WTC11 (cell line): ENCODE measurements at regions not wholly inside any gene's neighbourhood (a gene's known extent, or its start where the extent isn't known, plus 50 kb on each side); places are given as distances from the start of the nearest gene placed in this dataset.
A peak's percentile ranks its signal among the peaks of the same experiment; 100 is the strongest.

Source experiments
- ATAC-seq: fragments of 200-7000 bp; cut with Tn5 transposase; 2 replicates; pipeline ENCODE4 v1.10.0; 2021; ENCODE audit warnings: mild to moderate bottlenecking, moderate library complexity
- CTCF ChIA-PET: fragments of 300-600 bp; sonication (Branson Sonifier 250); formaldehyde crosslinking; loops from one replicate; lab custom pipeline; 2021; ENCODE audit warnings: antibody characterized with exemption; lab: Charles Lee
- POLR2A ChIA-PET: fragments of 350-600 bp; sonication (Branson Sonifier 250); formaldehyde crosslinking; loops from one replicate; lab custom pipeline; 2021; ENCODE audit warnings: antibody characterized with exemption; lab: Charles Lee
- DNase-seq: peaks from one replicate; pipeline ENCODE4 v3.0.0; 2021; ENCODE audit warnings: low spot score
- H3K27ac Mint-ChIP-seq: 2 replicates; pipeline ENCODE4 v1.8.0; 2021; ENCODE audit warnings: mixed read lengths
- H3K27me3 Mint-ChIP-seq: 2 replicates; pipeline ENCODE4 v1.8.0; 2021; ENCODE audit warnings: low read depth, mild to moderate bottlenecking, moderate library complexity, mixed read lengths
- H3K36me3 Mint-ChIP-seq: 2 replicates; pipeline ENCODE4 v1.8.0; 2021; ENCODE audit warnings: mixed read lengths
- H3K4me1 Mint-ChIP-seq: 2 replicates; pipeline ENCODE4 v1.8.0; 2022; ENCODE audit warnings: mixed read lengths
- H3K4me3 Mint-ChIP-seq: 2 replicates; pipeline ENCODE4 v1.8.0; 2021; ENCODE audit warnings: mild to moderate bottlenecking, moderate library complexity, mixed read lengths
- H3K9me3 Mint-ChIP-seq: 2 replicates; pipeline ENCODE4 v1.8.0; 2021; ENCODE audit warnings: mixed read lengths
- AFF4 ChIP-seq: sonication (generic); formaldehyde crosslinking; IDR thresholded peaks from 2 replicates; pipeline ENCODE4 v1.8.1; 2023; ENCODE audit warnings: mild to moderate bottlenecking, missing genetic modification reagents, borderline replicate concordance
- AR ChIP-seq: fragments of 250-450 bp; sonication (Bioruptor Pico); IDR thresholded peaks from 2 replicates; pipeline ENCODE4 v1.9.0; 2021; ENCODE audit warnings: mild to moderate bottlenecking
- CREB1 ChIP-seq: sonication (generic); formaldehyde crosslinking; IDR thresholded peaks from 2 replicates; pipeline ENCODE4 v1.8.0; 2023; ENCODE audit warnings: mild to moderate bottlenecking, missing genetic modification reagents
- E2F1 ChIP-seq: sonication (generic); formaldehyde crosslinking; IDR thresholded peaks from 2 replicates; pipeline ENCODE4 v1.8.0; 2022; ENCODE audit warnings: mild to moderate bottlenecking, missing genetic modification reagents
- E2F5 ChIP-seq: sonication (generic); formaldehyde crosslinking; IDR thresholded peaks from 2 replicates; pipeline ENCODE4 v1.8.1; 2022; ENCODE audit warnings: mild to moderate bottlenecking, moderate library complexity, missing genetic modification reagents
- GABPB1 ChIP-seq: sonication (generic); formaldehyde crosslinking; IDR thresholded peaks from 2 replicates; pipeline ENCODE4 v1.8.1; 2023; ENCODE audit warnings: mild to moderate bottlenecking, missing genetic modification reagents
- IRF1 ChIP-seq: sonication (generic); formaldehyde crosslinking; IDR thresholded peaks from 2 replicates; pipeline ENCODE4 v1.8.0; 2023; ENCODE audit warnings: missing genetic modification reagents
- MLX ChIP-seq: sonication (generic); formaldehyde crosslinking; IDR thresholded peaks from 2 replicates; pipeline ENCODE4 v1.8.1; 2023; ENCODE audit warnings: mild to moderate bottlenecking, missing genetic modification reagents, moderate library complexity
- PRDM15 ChIP-seq: sonication (generic); formaldehyde crosslinking; IDR thresholded peaks from 2 replicates; pipeline ENCODE4 v1.8.0; 2022; ENCODE audit warnings: missing genetic modification reagents
- SMAD4 ChIP-seq: sonication (generic); formaldehyde crosslinking; IDR thresholded peaks from 2 replicates; pipeline ENCODE4 v1.8.0; 2022; ENCODE audit warnings: mild to moderate bottlenecking, missing genetic modification reagents
- SOX15 ChIP-seq: fragments of 250-450 bp; sonication (Bioruptor Pico); IDR thresholded peaks from 2 replicates; pipeline ENCODE4 v1.9.0; 2021; ENCODE audit warnings: mild to moderate bottlenecking
- ZNF138 ChIP-seq: sonication (generic); formaldehyde crosslinking; conservative IDR thresholded peaks from 2 replicates; pipeline ENCODE4 v1.8.1; 2022; ENCODE audit warnings: mild to moderate bottlenecking, moderate library complexity, missing genetic modification reagents
- ZNF232 ChIP-seq: sonication (generic); formaldehyde crosslinking; IDR thresholded peaks from 2 replicates; pipeline ENCODE4 v1.8.0; 2022; ENCODE audit warnings: mild to moderate bottlenecking, missing genetic modification reagents
- ZNF423 ChIP-seq: fragments of 250-450 bp; sonication (Bioruptor Pico); IDR thresholded peaks from 2 replicates; pipeline ENCODE4 v2.1.2; 2022; ENCODE audit warnings: mild to moderate bottlenecking, moderate library complexity

GRCh38 chr3:101149707-101150106 lies 156.5 kb upstream of the ABI3BP start:
- no peak for ATAC-seq

GRCh38 chr3:101149251-101149650 lies 156.0 kb upstream of the ABI3BP start:
- H3K27me3 Mint-ChIP-seq, result no peaks in the 10 kb centered on the region
- no peaks in the 10 kb centered on the region for H3K36me3 Mint-ChIP-seq
- TF ChIP-seq PRDM15 (CRISPR knock-in tag), result no peak
- TF ChIP-seq ZNF232 (CRISPR knock-in tag), result no peak
- no peak for TF ChIP-seq ZNF423 (CRISPR knock-in tag)
- TF ChIP-seq AR (CRISPR knock-in tag), result no peak
- ChIA-PET POLR2A (no interaction called here), CTCF (no interaction called here)
- H3K4me1 Mint-ChIP-seq, result peaks cover 3% of the 10 kb centered on the region; the same call in 1 of the 2 replicates
- no peak for ATAC-seq
- DNase-seq, result no peak
- H3K27ac Mint-ChIP-seq, result no peak overlapping the region
- H3K4me3 Mint-ChIP-seq, result no peak overlapping the region
- H3K9me3 Mint-ChIP-seq, result no peaks in the 10 kb centered on the region

More at GRCh38 chr3:101149707-101150106, 156.5 kb upstream of the ABI3BP start:
- H3K36me3 Mint-ChIP-seq, result no peaks in the 10 kb centered on the region
- ChIA-PET POLR2A (no interaction called here), CTCF (no interaction called here)
- H3K27me3 Mint-ChIP-seq, result no peaks in the 10 kb centered on the region
- no peak for TF ChIP-seq SMAD4
- H3K9me3 Mint-ChIP-seq, result no peaks in the 10 kb centered on the region
- H3K27ac Mint-ChIP-seq, result no peak overlapping the region
- no peak for DNase-seq
- 0 out of 2 replicates have a peak, but pooled peaks cover under 1% of the 10 kb centered on the region for H3K4me1 Mint-ChIP-seq
- H3K4me3 Mint-ChIP-seq, result no peak overlapping the region

- H3K27ac Mint-ChIP-seq, result no peak overlapping the region
- H3K9me3 Mint-ChIP-seq, result no peaks in the 10 kb centered on the region
- ChIA-PET CTCF (interaction anchor here (1.3 kb wide), 1 partner anchor 16 kb away, joined by 6 read pairs; no protein-coding TSS in a partner anchor), POLR2A (no interaction called here)
- peaks cover 11% of the 10 kb centered on the region for H3K4me1 Mint-ChIP-seq
- TF ChIP-seq E2F1 (CRISPR knock-in tag) (no peak), SMAD4 (no peak)
- no peak for ATAC-seq
- no peak for DNase-seq
- no peak overlapping the region for H3K4me3 Mint-ChIP-seq
- H3K36me3 Mint-ChIP-seq, result no peaks in the 10 kb centered on the region
- no peaks in the 10 kb centered on the region for H3K27me3 Mint-ChIP-seq
Measured at GRCh38 chr3:101148001-101148400, 154.8 kb upstream of the ABI3BP start.

- POLR2A ChIA-PET, result no interaction called here
- Mint-ChIP-seq H3K27ac (no peak overlapping the region), H3K4me3 (no peak overlapping the region), H3K36me3 (no peaks in the 10 kb centered on the region), H3K4me1 (peaks cover 11% of the 10 kb centered on the region), H3K27me3 (no peaks in the 10 kb centered on the region), H3K9me3 (no peaks in the 10 kb centered on the region)
- peak; percentile 60 for ATAC-seq
- DNase-seq, result no peak
- CTCF ChIA-PET, result interaction anchor here (1.3 kb wide), 1 partner anchor 15 kb away, joined by 6 read pairs; no protein-coding TSS in a partner anchor
- TF ChIP-seq ZNF138 (CRISPR knock-in tag) (no peak), E2F5 (CRISPR knock-in tag) (no peak), SOX15 (CRISPR knock-in tag) (no peak), MLX (no peak), CREB1 (CRISPR knock-in tag) (no peak), IRF1 (CRISPR knock-in tag) (no peak), GABPB1 (CRISPR knock-in tag) (no peak), AFF4 (CRISPR knock-in tag) (no peak)
Measured at GRCh38 chr3:101146946-101147345, 153.7 kb upstream of the ABI3BP start.
